ENCODE measurements at regions not wholly inside any gene's neighbourhood (a gene's known extent, or its start where the extent isn't known, plus 50 kb on each side); places are given as distances from the start of the nearest gene placed in this dataset.

DNA sequence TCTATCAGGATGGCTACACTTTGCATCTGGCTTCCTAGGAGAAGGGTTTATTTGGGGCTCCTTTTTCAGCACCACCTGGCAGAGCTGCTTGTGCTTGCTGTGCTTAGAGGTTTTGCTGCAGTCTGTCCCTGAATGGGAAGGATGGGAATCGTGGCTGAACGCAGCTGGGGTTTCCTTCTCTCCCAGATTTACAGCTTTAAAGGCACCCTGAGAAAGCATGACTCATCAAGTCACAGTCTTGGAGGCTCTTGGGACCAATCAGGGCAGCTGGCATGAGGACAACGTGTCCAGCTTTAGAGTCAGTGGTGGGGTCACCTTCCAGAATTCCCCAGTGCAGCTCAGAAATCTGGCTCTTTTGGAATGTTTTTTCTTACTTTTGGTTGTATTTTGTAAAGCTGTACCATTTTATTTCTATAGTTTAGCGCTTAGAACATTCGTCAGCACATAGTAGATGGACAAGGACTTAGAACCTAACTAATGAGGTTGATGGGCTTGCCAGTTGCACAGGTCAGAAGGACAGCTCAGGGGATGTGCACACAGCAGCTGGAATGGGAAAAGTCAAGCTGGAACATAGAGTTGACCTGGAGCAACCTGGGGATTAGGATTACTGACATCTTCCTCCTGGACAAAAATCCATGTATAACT lies 222.6 kb downstream of the PRDM2 start:
- no peak for DNase-seq (ENCODE audit: low spot score)

DNA sequence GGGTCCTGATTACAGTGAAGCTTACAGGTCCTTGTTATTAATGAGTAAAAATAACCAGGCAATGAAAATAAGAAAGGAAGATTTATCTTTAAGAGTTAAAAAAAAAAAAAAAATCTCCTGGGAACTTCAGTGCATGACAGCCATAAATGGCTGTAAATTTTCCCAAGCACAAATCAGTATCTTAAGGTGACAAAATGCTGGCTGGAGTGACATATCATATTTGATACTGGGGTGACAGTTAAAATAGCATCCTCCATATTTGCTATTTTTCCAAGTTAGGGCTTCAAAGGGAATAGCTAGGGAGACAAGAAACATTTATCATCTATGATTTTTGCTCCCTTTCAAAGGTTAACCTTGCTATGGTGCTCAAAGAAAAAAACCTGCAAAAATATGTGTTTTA lies 226.6 kb downstream of the PRDM2 start:
- no peak for DNase-seq (ENCODE audit: low spot score)

DNA sequence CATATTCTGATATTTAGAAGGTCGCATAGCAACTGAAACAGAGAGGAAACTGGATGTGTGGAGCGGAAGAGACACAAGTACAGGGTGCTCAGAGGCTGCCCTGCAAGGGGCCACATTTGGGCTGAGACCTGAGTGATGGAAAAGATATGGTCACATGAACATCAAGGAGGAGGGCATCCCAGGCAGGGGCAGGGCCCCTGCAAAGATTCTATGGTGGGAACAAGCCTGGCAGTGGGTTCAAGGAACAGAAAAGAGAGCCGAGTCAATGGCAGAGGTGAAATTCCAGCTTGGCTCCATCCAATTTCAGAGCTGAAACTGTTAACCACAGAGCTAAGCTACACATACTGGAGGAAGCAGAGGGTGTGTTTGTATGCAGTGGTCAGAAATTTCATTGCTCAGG lies 227.7 kb downstream of the PRDM2 start:
- no peak for DNase-seq (ENCODE audit: low spot score)

DNA sequence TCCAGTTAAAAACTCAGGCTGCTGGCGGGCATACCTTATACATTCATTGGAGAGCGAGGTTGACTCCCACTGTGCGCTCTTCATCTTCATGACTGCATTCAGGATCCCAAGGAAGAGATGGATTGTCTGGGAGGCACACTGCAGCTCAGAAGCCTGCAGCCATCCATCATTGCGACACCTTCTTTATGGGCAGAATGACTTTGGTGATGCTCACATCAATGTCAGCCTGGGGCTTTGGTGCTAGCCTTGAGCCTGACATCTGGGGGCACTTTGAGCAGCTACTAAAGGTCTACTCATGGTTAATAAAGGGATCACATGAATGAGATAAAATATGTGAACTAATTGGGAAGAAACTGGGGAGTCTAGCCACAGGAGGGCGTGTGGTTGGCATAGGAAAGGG lies 229.3 kb downstream of the PRDM2 start:
- DNase-seq (ENCODE audit: low spot score) = no peak

DNA sequence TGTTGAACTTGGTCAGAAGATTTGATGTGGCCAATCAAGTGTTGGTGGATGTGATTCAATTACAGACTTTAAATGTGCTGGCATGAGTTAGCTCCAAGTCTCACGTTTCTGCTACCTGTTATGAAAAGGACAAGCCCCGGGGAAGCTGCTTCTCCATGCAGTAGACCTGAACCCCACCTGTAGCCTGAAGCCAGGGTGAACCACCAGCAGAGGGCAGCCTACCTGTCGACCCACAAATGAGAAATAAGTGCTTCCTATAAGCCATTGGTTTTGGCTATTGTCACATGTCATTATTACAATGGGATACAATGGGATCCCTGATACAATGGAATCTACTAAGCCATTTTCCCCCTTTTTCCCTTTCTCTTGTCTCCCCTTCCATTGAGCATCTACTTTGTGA lies 230.2 kb downstream of the PRDM2 start:
- DNase-seq (ENCODE audit: low spot score) = peak; percentile 54

DNA sequence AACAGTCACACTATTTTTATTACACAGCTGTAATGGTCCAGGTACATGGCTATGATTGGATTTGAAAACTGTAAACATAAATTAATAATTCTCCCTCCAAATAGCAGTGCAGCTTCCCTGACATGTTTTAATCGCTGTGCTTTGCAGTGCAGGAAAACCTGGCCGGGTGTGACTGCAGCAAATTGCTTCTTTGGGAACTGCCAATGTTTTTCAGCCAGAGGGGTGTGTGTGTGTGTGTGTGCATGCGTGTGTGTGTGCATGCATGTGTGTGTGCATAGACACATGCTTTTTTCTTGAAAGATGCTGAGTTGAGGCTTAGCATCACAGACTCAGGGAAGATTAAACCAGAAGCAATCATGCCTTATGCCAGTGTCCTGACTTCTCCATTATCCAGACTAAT lies 231.2 kb downstream of the PRDM2 start:
- no peak for DNase-seq (ENCODE audit: low spot score)

DNA sequence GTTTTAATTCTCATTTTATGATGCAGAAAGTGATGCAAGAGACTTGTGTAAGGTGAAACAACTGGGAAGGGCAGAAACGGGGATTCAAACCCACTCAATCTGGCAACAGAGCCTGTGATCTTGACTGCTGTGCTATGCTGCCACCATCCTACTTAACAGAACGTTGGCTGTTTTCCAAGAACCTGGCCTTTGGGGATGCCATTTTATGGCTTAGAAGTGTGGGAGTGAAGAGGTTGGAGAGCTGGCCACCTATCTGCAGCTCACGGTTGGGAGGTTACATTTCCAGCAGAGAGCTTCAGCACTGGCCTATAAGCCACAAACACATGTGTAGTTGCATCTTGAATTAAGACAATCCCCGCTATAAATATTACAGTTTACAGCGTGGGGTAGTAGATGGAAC lies 235.3 kb downstream of the PRDM2 start:
- DNase-seq (ENCODE audit: low spot score) = no peak

DNA sequence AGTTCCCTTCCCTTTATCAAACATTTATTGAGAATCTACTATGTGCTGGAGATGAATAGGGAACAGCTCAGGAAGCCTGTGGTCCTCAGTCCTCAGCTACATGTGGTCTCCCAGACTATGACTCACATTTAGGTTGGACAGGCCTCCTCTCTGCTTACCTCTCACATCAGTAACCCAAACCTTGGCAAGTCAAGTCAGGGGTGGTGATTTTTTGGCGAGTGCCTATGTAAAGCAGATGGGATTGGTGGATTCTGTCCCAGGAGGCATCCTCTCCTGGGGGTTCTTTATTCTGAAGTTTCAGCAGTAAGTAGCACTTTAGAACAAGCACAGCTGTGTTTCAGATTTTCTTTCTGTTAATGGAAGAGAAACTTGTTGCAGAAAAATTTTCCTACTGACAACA lies 241.3 kb downstream of the PRDM2 start:
- no peak for DNase-seq (ENCODE audit: low spot score)

DNA sequence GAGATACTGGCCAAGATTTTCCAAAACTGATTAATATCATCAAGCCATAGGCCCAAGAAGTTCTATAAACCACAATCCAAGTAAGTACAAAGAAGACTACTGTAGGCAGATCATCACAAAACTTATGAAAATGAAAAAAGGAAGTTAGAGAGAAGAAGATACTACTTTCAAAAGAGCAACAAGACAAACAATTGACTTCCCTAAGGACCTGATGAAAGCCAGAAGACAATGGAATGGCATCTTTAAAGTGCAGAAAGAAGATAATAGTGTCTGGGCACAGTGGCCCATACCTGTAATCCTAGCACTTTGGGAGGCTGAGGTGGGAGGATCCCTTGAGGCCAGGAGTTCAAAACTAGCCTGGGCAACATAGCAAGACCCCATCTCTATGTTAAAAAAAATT lies 243.1 kb downstream of the PRDM2 start:
- DNase-seq (ENCODE audit: low spot score) = no peak

DNA sequence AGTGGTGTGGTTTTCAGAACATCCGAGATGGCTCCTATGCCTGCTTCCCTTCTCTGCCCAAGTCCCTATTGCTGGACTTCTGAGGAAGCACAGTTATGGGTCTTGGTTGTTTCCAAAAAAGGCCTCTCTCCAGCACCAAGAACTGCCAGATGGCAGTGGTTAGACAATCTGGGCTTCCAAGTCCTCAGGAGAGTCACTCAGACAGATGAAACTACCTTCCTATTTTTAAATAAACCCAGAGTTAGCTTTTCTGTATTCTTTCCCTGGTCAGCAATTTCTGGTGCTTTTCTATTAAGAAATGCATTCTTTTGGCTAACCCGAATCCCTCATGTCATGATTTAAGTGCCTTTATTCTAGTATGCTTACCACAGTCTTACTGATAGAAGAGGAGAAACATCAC lies 245.9 kb downstream of the PRDM2 start:
- DNase-seq (ENCODE audit: low spot score) = no peak

DNA sequence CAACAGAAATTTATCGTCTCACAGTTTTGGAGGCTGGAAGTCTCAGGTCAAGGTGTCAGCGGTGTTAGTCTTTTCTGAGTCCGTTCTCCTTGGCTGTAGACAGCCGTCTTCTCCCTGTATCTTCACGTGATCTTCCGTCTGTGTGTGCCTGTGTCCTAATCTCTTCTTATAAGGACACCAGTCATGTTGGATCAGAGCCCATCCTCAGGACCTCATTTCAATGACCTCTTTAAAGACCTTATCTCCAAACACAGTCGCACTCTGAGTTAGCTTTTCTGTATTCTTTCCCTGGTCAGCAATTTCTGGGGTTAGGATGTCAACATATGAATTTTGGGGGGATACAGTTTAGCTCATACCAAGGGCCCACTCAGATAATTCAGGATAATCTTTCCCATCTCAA lies 247.7 kb downstream of the PRDM2 start:
- no peak for DNase-seq (ENCODE audit: low spot score)

DNA sequence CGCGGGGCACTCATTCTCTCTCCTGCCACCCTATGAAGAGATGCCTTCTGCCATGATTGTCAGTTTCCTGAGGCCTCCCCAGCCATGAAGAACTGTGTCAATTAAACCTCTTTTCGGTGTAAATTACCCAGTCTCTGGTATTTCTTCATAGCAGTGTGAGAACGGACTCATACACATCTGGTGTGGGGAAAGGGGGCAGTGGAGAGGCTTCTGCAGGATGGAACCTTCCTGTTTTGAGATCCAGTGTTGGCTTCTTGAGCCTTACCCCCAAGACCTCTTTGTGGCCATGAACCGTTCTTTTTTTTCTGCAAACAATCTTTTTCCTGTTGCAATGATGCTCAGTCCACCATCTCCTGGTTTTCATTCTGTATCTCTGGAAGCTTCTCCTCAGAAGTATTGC lies 248.4 kb downstream of the PRDM2 start:
- no peak for DNase-seq (ENCODE audit: low spot score)

DNA sequence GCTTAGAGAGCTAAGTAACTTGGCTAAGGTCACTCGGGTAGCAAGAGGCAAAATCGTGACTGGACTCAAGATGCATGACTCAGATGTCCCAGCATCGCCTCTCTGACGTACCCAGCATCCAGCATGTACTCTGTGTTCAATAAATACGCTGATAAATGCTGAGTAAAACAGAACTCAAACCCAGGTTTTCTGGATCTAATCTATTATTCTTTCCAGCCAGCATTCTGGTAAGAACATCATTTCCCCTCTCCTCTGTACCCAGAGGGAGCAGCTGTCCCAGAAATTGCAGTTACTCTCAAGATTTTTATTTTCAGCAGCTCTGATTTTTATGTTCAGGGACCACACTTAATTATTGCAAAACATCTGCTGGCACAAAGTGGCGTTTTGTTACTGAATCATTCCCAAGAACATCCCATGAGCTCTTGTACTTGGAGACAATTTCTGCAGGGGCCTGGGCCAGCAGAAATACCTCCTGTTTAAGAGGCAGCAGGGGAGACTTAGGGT lies 249.0 kb downstream of the PRDM2 start:
- DNase-seq (ENCODE audit: low spot score) = no peak

DNA sequence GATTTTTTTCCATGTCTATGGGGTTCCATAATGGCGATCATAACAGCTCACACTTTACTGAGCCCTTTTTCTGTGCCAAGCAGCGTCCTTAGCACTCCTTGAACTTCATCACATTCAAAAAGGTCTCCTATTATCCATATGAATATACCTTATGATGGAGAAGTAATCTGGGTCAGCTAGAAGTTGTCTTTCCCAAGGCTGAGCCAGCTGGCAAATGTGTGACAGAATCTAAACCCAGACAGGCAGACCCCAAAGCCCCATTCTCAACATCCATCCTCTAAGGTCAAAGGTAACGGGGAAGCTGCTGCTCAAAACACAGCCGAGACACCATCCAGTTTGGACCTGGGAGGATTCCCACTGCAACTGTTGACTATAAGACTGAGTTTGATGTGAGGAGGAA lies 249.6 kb downstream of the PRDM2 start:
- DNase-seq (ENCODE audit: low spot score) = no peak

DNA sequence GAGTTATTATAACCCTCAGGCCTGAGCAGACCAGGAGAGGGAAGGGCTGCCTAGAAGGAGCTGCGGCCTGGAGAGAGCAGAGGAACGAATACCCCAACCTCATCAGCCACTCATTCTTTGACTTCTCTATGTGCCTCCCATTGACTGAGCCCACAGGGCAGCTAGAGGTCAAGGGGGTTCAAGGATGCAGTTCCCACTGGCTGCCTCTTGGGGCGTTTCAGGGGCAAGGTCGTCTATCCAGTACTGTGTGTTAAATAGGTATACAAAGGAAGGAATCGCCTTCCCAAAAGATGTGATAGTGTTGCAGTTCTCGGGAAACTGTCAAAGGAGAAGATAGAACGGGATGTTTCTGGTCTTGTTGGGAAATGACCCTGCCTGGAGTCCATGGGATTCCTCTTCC lies 250.6 kb downstream of the PRDM2 start:
- no peak for DNase-seq (ENCODE audit: low spot score)

DNA sequence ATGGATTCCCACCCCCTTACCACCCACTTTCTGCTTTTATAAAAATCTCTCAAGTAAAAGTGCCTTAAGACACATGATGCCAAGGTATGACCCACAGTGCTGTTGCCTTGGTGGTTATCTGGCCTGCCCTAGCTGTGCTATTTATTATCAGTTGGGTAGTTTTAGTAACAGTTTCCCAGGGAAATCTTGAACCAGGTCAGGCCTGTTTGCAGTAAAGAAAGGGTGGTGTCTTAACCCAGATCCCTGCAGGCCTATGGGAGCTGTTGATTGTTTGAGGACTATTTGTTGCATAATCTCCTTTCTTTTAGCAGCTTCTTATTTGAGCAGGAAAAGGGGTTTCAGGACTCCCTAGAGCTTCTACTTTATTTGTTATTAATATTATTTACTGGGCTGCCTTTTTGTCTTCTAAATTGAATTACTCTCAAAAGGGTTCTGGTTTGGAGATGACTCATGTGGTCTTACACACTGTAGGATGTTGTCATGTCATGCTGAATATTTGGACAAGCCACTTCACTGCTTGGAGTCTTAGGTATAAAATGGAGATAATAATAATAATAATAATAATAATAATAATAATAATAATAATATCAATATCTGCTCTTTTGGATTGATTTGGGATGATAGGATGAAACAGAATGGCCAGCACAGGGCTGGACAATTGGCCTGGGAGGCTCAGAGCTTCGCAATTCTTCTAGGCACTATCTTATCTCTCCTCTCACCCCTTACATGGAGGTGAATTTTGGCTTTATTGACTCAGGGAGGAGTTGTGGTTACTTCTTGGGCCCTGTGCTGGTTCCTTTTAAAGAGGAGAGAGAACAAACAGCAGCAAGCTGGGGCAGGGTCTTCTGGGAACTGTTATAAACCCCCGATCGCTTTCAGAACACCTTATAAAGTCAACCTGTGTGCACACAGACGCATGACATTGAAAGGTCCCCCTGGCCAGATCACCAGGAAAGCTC lies 252.1 kb downstream of the PRDM2 start:
- DNase-seq (ENCODE audit: low spot score) = no peak

DNA sequence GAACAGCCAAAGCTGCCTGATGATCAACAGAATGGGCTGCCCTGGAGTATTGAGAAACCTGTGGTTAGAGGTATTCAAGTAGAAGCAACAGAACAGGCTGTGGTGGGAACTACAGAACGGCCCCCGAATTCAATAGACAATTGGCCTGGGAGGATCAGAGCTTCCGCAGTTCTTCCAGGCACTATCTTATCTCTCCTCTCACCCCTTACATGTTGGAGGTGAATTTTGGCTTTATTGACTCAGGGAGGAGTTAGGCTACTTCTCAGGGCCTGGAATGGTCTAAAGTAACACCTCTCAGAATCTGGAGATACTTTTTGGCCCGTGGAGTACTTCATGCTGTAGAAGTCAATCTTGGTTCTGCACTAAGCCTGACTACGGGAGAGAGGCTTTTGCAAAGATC lies 253.0 kb downstream of the PRDM2 start:
- no peak for DNase-seq (ENCODE audit: low spot score)

DNA sequence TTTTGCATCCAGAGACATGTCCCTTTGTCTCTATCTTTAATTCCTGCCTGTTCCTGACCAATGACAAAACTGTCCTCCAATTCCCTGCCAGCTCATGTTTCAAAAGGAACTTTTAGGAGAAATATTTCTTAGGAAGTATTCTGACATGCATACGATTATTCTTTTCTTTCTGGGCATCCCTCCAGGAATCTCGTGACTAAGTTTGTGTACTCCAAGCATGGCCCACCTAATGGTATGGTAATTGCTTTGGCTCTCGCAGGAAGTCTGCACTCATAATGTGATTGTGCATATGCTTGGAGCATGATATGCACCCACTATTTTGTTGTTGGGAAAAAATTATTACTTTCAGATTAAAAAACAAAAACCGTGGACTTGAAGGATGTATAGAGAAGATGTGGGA lies 256.4 kb downstream of the PRDM2 start:
- no peak for DNase-seq (ENCODE audit: low spot score)

DNA sequence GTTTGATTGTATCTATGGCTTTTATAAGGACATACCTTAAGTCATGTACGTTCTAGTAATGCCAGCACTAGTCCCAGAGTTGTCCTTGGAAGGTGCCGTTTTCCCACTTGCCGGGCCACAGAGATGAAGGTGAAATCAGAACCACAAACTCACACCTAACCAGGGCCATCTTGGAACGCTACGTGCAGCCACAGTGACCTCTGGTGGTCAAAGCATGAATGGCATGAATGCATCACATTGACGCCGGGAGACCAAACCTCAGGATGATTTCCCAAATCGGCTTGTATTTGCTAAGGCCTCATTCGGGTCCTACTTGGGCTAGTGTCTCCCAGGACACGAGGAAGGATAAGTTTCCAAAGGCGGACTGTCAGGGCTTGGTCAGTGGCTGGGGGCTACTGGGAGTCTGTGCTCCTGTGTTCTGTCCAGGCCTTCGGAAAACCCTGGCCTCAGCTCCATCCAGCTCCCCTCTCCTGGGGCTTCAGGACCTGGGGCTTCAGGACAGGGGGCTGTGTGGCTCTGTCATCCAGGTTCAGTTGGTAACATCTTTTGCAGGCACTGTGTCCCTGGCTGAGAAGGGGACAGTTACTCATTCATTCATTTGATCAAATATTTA lies 260.5 kb downstream of the PRDM2 start:
- DNase-seq (ENCODE audit: low spot score) = peak; percentile 80

DNA sequence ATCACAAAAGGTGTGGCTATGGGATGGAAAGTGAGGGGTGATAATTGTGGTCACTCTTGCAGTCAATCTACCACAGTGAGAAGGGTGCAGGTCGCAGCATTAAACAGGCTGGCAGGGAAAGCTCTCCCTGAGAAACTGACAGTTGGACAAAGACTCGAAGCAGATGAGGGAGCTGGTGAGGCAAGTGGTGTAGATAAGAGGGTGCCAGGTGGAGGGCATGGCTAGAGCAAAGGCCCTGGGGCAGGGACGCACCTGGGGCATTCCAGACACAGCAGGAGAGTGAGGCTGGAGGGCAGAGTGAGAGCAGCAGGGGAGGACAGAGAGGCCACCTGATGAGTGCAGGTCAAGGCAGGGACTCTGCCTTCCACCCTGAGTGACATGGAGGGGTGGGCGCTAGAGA lies 264.8 kb downstream of the PRDM2 start:
- DNase-seq (ENCODE audit: low spot score) = no peak

DNA sequence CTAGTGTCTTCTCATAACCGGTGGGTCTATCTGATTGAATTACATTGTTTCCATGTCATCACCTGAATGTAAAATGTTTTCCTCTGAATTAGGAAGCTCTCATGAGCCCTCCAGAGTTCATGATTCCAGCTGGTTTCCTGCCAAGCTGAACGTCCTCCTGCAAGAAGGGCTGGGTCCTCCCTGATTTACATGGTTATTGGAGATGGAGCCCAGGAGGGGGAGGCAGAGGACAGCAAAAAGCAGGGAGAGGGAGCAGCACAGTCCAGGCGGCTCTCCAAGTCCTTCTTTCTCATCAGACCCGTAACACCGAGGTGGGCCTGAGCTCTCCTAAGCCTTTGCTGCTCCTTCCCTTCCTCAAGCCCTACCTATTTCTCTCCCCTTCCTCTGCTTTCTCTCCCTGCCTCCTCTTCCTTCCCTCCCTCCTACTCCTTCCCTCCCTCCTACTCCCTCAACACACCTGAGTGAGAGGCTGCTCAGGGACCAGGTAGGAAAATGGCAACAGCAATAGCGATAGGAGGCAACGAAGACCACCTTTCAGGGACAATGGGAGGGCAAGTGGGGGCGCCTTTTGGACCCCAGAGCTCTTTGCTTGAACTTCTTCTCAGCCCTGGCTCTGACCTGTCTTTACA lies 265.9 kb downstream of the PRDM2 start:
- peak; percentile 53 for DNase-seq (ENCODE audit: low spot score)

DNA sequence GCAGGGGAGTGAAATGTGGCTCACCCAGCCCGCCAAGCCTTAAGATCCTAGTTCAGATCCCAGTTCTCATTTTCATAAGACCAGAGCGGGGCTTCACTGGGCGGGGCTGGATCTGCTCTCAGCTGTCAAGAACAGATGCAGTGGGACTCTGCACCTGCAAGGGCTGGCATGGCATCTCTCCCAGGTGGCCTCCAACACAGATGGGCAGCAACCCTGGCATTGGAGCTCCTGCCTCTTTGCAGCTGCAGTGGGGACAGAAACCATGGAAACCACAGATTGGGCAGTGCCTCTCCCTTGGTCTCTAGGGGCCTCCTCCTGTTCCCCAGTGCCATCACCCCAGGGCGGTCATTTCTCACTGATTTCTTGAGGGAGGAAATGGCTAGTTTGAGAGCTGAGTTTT lies 267.7 kb downstream of the PRDM2 start:
- DNase-seq (ENCODE audit: low spot score) = no peak
